Thoracic aorta (tissue), 2 donors: ENCODE measurements at regions not wholly inside any gene's neighbourhood (a gene's known extent, or its start where the extent isn't known, plus 50 kb on each side); places are given as distances from the start of the nearest gene placed in this dataset.

ENCODE experiments used
- ATAC-seq: fragments of 150-250 bp; one replicate; pipeline ENCODE4 v1.8.0; 2017; ENCODE audit warnings: low read depth; ENCODE audit not compliant: insufficient number of reproducible peaks, low FRiP score
- DNase-seq: peaks from one replicate; pipeline ENCODE4 v3.0.0-alpha.2; 2020; ENCODE audit warnings: low spot score
- H3K27ac ChIP-seq, 2 donors: fragments of 200-600 bp; sonication (generic); 1 replicate in 1 of 2; 2 replicates in 1 of 2; pipeline ENCODE4 v1.5.1; 2016; ENCODE audit warnings: mild to moderate bottlenecking in 2 of 2, moderate library complexity in 2 of 2
- H3K27me3 ChIP-seq: fragments of 200-600 bp; sonication (generic); replicated peaks from 2 replicates; pipeline ENCODE4 v1.6.0; 2016; ENCODE audit warnings: mild to moderate bottlenecking; ENCODE audit not compliant: insufficient read depth
- H3K36me3 ChIP-seq: fragments of 200-600 bp; sonication (generic); one replicate; pipeline ENCODE4 v1.5.1; 2016
- H3K4me1 ChIP-seq, 2 donors: fragments of 200-600 bp; sonication (generic); 1 replicate in 1 of 2; 2 replicates in 1 of 2; pipeline versions ENCODE4 v1.5.1 to v1.6.0; 2016; ENCODE audit warnings: low read depth in 2 of 2, mild to moderate bottlenecking in 1 of 2; ENCODE audit not compliant: control insufficient read depth in 1 of 2
- H3K4me3 ChIP-seq: fragments of 200-600 bp; sonication (generic); 2 replicates; pipeline ENCODE4 v1.5.1; 2016; ENCODE audit warnings: mild to moderate bottlenecking
- H3K9me3 ChIP-seq: fragments of 200-600 bp; sonication (generic); 2 replicates; pipeline ENCODE4 v1.5.1; 2016
- TF ChIP-seq, protein P1 (sequence below): fragments of 200-600 bp; sonication (generic); IDR thresholded peaks from one replicate; pipeline ENCODE4 v1.5.1; 2019; ENCODE audit warnings: antibody characterized with exemption

- Histone ChIP-seq H3K36me3 (no peaks in the 10 kb centered on the region), H3K9me3 (no peaks in the 10 kb centered on the region), H3K27ac (no peak overlapping the region), H3K4me1 (no peaks in the 10 kb centered on the region), H3K27me3 (no peaks in the 10 kb centered on the region), H3K4me3 (no peak overlapping the region)
- ATAC-seq (no peak), DNase-seq (no peak)
- TF ChIP-seq, protein P1, sequence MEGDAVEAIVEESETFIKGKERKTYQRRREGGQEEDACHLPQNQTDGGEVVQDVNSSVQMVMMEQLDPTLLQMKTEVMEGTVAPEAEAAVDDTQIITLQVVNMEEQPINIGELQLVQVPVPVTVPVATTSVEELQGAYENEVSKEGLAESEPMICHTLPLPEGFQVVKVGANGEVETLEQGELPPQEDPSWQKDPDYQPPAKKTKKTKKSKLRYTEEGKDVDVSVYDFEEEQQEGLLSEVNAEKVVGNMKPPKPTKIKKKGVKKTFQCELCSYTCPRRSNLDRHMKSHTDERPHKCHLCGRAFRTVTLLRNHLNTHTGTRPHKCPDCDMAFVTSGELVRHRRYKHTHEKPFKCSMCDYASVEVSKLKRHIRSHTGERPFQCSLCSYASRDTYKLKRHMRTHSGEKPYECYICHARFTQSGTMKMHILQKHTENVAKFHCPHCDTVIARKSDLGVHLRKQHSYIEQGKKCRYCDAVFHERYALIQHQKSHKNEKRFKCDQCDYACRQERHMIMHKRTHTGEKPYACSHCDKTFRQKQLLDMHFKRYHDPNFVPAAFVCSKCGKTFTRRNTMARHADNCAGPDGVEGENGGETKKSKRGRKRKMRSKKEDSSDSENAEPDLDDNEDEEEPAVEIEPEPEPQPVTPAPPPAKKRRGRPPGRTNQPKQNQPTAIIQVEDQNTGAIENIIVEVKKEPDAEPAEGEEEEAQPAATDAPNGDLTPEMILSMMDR = no peak
These were observed 1319.5 kb downstream of the BRINP3 start for GRCh38 chr1:189158155-189158554.

- Histone ChIP-seq H3K36me3 (no peaks in the 10 kb centered on the region), H3K9me3 (no peaks in the 10 kb centered on the region), H3K4me1 (no peaks in the 10 kb centered on the region), H3K4me3 (no peak overlapping the region), H3K27me3 (no peaks in the 10 kb centered on the region), H3K27ac (no peak overlapping the region)
- ATAC-seq (no peak), DNase-seq (no peak)
- TF ChIP-seq, protein P1 = no peak
These were observed 1301.8 kb downstream of the BRINP3 start for GRCh38 chr1:189175889-189176288.

DNA sequence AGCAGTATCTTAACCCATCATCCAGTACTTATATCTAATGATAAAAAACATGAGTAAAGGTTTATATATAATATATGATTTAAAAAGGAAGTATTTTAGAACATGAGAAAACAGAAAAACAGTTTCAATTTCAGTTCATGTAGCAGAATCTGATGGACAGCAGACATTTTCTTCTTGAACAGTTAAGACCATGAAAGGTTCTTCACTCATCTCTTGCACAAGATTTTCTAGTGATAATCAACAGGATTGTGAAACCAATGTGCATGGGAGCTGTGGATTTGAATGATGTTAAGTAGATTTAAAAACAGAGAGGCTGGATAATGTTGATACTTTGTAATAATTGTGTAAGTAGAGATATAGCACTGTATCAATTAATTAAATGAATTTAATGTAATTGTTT lies 1297.6 kb downstream of the BRINP3 start:
- Histone ChIP-seq H3K4me3 (no peak overlapping the region), H3K36me3 (no peaks in the 10 kb centered on the region), H3K9me3 (no peaks in the 10 kb centered on the region), H3K27me3 (no peaks in the 10 kb centered on the region), H3K4me1 (no peaks in the 10 kb centered on the region), H3K27ac (no peak overlapping the region)
- ATAC-seq = no peak
- TF ChIP-seq, protein P1 = no peak
- DNase-seq = no peak

GRCh38 chr1:189185097-189185496 lies 1292.6 kb downstream of the BRINP3 start:
- Histone ChIP-seq H3K4me1 (no peaks in the 10 kb centered on the region), H3K27ac (no peak overlapping the region), H3K36me3 (no peaks in the 10 kb centered on the region), H3K9me3 (no peaks in the 10 kb centered on the region), H3K27me3 (no peaks in the 10 kb centered on the region), H3K4me3 (no peak overlapping the region)
- ATAC-seq (no peak), DNase-seq (no peak)
- TF ChIP-seq, protein P1 = no peak

DNA sequence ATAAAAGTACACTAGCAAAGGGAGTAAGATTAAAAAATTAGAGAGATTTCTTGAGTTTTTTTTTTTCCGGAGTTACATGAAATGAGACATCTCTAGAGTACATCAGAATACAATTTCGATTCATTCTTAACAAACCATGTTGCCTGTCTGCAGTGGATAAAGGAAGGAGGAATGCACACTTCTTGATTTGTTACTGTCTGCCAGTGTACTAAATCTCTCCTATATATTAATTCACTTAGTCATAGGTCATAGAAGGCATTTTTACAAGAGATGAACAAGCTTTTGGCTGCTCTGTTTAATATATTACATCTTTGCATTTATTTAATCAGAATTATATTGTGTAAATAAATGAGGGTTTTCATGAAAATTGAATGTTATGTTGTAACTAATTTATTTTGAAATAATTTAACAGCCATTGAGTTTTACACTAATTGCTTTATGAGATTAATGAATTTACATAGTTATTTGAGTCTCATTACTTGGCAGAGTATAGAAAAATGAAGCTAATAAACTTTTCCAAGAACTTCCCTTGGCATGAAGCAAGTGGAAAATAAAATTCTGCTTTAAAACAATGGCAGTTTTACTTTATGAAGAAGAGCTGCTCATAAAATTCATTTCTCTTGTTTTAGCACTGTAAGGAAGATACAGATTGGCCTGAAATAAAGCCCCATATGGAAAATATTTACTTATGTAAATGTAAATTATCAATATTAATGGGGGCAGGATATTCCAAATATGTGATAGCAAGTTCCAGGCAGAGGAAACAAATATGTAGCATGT lies 1284.7 kb downstream of the BRINP3 start:
- H3K4me3 ChIP-seq = no peak overlapping the region

More for the DNA sequence above, 1284.7 kb downstream of the BRINP3 start:
- no peaks in the 10 kb centered on the region for H3K36me3 ChIP-seq
- no peak overlapping the region for H3K27ac ChIP-seq
- no peaks in the 10 kb centered on the region for H3K4me1 ChIP-seq
- TF ChIP-seq, protein P1 = no peak
- no peak for DNase-seq
- no peaks in the 10 kb centered on the region for H3K9me3 ChIP-seq
- no peak for ATAC-seq
- H3K27me3 ChIP-seq = no peaks in the 10 kb centered on the region
